Right forelimb (tissue), 1 donor: ENCODE measurements at regions not wholly inside any gene's neighbourhood (a gene's known extent, or its start where the extent isn't known, plus 50 kb on each side); places are given as distances from the start of the nearest gene placed in this dataset.
A peak's percentile ranks its signal among the peaks of the same experiment; 100 is the strongest.

Experiments used
- DNase-seq: peaks from one replicate; pipeline ENCODE4 v3.0.0-alpha.2; 2018

GRCh38 chr18:54717673-54718407, 110.4 kb upstream of the RAB27B start:
- no peak for DNase-seq

GRCh38 chr18:54718408-54718773, 109.9 kb upstream of the RAB27B start:
- no peak for DNase-seq

GRCh38 chr18:54720620-54721019, 107.7 kb upstream of the RAB27B start:
- DNase-seq = no peak

- DNase-seq = no peak
Observed at GRCh38 chr18:54726143-54726542, 102.1 kb upstream of the RAB27B start.

GRCh38 chr18:54734059-54734458, 94.2 kb upstream of the RAB27B start:
- no peak for DNase-seq

GRCh38 chr18:54736981-54737380, 91.3 kb upstream of the RAB27B start:
- no peak for DNase-seq

GRCh38 chr18:54737986-54738385, 90.3 kb upstream of the RAB27B start:
- no peak for DNase-seq

- DNase-seq = no peak
Observed at GRCh38 chr18:54739476-54739875, 88.8 kb upstream of the RAB27B start.

- DNase-seq = no peak
Observed at GRCh38 chr18:54740136-54740846, 88.0 kb upstream of the RAB27B start.

GRCh38 chr18:54742120-54742519, 86.2 kb upstream of the RAB27B start:
- DNase-seq = no peak

- DNase-seq = peak; percentile 70
Observed at GRCh38 chr18:54742659-54743604, 85.3 kb upstream of the RAB27B start.

- no peak for DNase-seq
Observed at GRCh38 chr18:54743605-54743995, 84.7 kb upstream of the RAB27B start.

- DNase-seq = no peak
Observed at GRCh38 chr18:54749291-54749690, 79.0 kb upstream of the RAB27B start.

- DNase-seq = no peak
Observed at GRCh38 chr18:54750350-54750749, 77.9 kb upstream of the RAB27B start.

GRCh38 chr18:54752185-54752584, 76.1 kb upstream of the RAB27B start:
- DNase-seq = no peak

GRCh38 chr18:54755456-54755855, 72.8 kb upstream of the RAB27B start:
- no peak for DNase-seq

GRCh38 chr18:54762386-54762785, 65.9 kb upstream of the RAB27B start:
- DNase-seq = no peak

- no peak for DNase-seq
Observed at GRCh38 chr18:54764786-54765185, 63.5 kb upstream of the RAB27B start.

- no peak for DNase-seq
Observed at GRCh38 chr18:54765636-54766375, 62.5 kb upstream of the RAB27B start.

- DNase-seq = no peak
Observed at GRCh38 chr18:54766634-54767033, 61.6 kb upstream of the RAB27B start.

- no peak for DNase-seq
Observed at GRCh38 chr18:54767098-54767497, 61.2 kb upstream of the RAB27B start.
